IPS-18c (cell line): ENCODE measurements at regions not wholly inside any gene's neighbourhood (a gene's known extent, or its start where the extent isn't known, plus 50 kb on each side); places are given as distances from the start of the nearest gene placed in this dataset.

ENCODE experiments used
- H3K4me3 ChIP-seq: 2 replicates; pipeline ENCODE4 v1.7.0; 2013; ENCODE audit warnings: low read depth, mild to moderate bottlenecking, low read length, moderate library complexity; ENCODE audit not compliant: insufficient read depth
- H3K9me3 ChIP-seq: one replicate; pipeline ENCODE4 v1.6.1; 2013; ENCODE audit warnings: mild to moderate bottlenecking, low read length, moderate library complexity; ENCODE audit not compliant: control insufficient read depth, insufficient read depth

DNA sequence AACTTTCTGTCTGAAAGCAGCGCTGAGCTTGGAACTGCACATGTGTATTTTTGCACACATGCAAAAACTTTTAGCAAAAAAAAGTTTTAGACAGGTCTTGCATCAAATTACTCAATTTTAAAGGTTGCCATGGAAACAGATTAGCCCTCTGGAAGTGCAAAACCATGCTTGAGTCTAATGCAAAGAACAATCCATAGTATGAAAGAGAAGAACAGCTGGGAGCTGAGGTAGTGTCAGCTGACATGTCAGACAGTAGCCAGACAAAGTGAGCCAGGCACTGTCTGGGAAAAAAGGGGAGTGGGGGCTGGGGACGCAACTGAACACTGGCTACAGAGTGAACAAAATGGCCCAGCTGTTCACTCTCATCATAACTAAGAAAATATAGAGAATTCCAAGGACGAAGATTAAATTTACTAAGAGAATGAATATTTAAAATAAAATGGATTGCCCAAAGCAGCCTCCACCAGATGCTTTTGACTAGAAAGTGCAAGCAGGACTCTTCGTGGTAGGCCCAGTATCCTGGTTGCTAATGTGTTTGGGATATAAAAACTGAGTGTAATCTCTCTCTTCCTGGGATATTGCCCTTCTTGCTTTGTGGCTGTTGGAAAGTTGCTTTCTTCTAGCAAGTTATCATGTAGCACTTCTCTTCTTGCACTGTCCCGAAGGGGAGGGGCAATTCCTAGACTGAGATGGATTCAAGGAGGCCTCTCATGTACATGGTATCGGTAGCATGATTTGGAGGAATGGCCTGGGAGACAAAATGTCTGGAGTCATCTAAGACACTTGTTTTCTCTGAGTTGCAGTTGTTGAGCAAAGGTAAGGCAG, 434.1 kb upstream of the FAT3 start:
- H3K4me3 ChIP-seq = no peak overlapping the region

DNA sequence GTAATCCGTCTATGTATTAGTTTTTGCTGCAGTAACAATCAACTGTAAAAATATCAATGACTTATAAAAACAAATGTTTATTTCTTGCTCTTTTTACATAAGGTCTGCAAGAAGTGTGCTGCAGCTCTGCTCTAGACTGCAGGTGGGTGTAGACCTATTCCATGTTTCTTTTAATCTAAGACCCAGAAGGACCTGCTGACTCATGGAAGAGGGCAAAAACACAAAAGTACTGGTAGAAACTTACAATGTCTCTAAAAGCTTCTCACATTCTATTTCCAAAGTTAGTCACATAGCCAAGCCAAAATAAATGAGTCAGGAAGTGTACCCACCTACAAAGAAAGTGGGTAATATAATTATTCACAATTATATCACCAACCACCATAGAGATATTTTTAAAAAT, 435.9 kb upstream of the FAT3 start:
- Histone ChIP-seq H3K4me3 (no peak overlapping the region), H3K9me3 (no peaks in the 10 kb centered on the region)

More for the DNA sequence above, 434.1 kb upstream of the FAT3 start:
- H3K9me3 ChIP-seq = no peaks in the 10 kb centered on the region

DNA sequence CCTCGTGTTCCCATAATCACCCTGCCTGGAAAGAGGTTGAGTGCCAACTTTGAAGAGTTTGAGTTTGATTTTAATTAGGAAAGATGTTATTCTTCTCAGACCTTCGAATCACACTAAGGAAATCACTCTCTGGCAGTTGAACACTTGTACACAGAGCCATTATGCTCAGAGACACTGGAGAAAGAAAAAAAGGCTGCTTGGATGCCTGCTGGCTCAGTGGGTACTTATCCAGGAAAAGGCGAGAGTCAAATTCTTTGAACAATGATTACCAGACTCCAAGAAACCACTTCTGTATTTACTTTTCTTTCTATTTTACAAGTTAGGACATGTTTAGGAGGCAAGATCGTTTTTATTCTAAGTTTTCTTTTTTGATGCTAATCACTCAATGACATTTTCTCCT, 438.5 kb upstream of the FAT3 start:
- Histone ChIP-seq H3K4me3 (no peak overlapping the region), H3K9me3 (no peaks in the 10 kb centered on the region)

DNA sequence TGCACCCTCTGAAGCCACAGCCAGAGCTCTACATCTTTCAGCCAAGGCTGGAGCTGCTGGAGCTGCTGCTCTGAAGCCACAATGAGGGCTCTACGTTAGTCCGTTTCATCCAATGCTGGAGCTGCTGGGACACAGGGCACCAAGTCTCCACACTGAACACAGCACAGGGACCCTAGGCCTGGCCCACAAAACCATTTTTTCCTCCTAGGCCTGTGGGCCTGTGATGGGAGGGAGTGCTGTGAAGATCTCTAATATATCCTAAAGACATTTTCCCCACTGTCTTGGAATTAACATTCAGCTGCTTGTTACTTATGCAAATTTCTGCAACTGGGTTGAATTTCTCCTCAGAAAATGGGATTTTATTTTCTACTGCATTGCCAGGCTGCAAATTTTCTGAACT, 441.4 kb upstream of the FAT3 start:
- no peaks in the 10 kb centered on the region for H3K9me3 ChIP-seq
- no peak overlapping the region for H3K4me3 ChIP-seq

DNA sequence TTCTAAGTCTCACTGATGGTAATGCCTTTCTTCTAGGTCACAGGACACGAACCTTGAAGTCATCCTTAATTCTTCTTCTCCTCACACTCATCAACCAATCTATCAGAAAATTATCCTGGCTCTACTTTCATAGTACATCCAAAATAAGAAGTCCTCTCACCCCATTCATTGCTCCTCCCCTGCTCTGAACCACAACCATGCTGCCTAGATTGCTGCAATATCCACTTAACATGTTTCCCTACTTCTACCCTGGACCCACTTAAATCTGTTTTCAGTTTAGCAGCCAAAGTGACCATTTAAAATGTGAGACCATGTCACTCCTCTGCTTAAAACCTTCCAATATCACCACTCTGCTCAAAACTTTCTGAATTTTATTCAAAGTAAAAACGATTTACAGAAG, 445.9 kb upstream of the FAT3 start:
- H3K4me3 ChIP-seq = no peak overlapping the region

DNA sequence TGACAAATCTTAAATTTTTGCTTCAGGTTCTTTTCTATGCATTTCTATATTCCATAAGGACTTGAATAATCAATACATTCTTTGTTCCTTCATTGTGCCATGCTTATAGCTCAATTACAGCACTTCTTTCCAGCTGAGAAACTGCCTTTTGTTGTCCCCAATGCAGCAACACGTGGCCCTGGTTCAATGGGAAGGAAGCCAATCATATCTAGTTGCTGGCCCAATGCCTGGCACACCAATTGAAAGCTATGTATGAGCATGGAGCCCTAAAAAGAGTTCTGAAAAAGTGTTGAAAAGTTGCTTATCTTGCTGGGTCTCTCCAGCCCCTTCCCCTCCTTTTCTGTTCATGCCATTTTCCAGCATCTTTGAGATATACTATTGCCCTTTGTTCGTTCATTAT, 448.0 kb upstream of the FAT3 start:
- H3K9me3 ChIP-seq = no peaks in the 10 kb centered on the region
- H3K4me3 ChIP-seq = no peak overlapping the region

More for the DNA sequence above, 445.9 kb upstream of the FAT3 start:
- no peaks in the 10 kb centered on the region for H3K9me3 ChIP-seq

DNA sequence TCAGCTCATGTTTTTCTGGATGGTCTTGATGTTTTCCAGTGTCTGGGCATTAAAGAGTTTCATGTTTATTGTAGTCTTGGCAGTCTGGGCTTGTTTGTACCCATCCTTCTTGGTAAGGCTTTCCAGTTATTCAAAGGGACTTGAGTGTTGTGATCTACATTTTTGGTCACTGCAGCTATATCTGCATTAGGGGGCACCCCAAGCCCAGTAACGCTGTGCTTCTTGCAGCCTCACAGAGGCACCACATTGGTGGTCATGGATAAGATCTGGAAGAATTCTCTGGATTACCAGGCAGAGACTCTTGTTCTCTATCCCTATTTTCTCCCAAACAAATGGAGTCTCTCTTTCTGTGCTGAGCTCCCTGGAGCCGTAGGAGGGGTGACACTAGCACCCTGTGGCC, 451.5 kb upstream of the FAT3 start:
- no peak overlapping the region for H3K4me3 ChIP-seq

DNA sequence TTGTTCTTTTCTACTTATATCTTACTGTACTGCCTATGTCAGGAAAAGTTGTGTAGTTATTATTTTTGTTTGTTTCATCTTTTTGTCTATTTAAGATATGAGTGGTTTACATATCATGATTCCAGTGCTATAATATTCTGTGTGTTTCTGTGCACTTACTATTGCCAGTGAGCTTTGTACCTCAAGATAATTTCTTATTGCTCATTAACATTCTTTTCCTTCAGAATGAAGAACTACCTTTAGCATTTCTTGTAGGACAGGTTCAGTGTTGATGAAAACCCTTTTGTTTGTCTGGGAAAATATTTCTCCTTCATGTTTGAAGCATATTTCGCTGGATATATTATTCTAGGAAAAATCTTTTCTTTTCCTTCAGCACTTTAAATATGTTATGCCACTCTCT, 452.7 kb upstream of the FAT3 start:
- no peak overlapping the region for H3K4me3 ChIP-seq
- no peaks in the 10 kb centered on the region for H3K9me3 ChIP-seq

More for the DNA sequence above, 451.5 kb upstream of the FAT3 start:
- H3K9me3 ChIP-seq = no peaks in the 10 kb centered on the region

DNA sequence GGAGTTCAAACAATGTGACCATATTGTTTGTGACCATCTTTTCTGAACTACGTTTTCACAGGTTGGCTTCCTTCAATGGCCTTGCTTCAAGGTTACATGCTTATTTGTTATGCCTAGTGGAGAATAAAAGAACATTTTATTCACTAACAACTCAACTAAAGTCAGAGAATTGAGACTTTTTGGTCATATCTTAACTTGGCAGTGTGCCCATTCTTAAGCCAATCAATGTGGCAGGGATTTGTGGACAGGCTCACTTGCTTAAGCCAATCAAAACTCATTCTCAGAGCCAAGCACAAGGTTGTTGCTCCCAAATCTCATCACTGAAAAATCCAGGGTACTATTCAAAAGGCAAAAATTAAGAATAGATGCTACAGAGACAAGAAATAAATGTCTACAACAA, 455.8 kb upstream of the FAT3 start:
- Histone ChIP-seq H3K4me3 (no peak overlapping the region), H3K9me3 (no peaks in the 10 kb centered on the region)

DNA sequence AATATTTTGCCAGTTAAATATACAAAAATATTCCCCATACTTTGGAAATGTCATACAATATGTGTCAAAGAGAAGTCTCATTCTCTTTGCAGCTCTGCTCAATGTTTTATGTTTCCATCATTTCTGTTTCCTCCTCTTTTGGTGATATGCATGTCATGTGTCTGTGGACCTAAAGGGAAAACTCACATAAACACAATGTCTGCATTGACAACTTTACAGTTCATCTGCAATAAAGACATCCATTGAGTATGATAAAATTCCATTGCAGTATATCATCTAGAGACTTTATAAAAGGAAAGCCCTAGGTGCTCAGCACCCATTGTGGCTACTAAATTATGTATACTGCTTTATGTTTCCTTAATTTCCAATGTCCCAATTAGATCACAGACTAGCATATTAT, 461.3 kb upstream of the FAT3 start:
- Histone ChIP-seq H3K4me3 (no peak overlapping the region), H3K9me3 (no peaks in the 10 kb centered on the region)

DNA sequence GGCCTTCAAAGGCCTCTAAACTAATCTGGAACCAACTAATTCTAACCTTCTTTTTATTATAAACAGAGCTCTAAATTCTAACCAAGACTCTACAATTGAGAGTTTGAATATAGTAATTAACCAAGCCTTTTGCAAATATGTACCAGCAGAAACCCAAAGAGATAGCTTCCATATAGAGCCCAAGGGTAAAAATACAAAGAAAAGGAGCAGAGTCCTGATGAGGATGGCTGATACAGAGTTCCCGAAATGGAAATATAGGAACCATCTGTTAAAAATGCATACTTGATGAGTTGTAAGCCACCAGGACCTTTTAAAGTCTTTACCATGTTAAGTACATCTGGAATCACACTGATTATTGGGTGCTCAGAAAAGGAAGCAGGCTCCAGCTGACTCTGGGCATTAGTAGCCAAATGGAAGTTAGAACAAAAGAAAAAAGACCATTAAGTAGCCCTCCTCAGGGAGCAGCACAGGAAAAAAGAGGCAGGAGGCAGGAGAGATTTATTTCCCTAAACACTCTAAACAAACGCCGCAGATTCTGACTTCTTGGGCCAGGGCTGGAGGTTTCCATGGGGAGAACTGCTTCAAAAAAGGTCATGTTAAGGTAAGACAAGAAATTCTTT, 463.1 kb upstream of the FAT3 start:
- Histone ChIP-seq H3K4me3 (no peak overlapping the region), H3K9me3 (no peaks in the 10 kb centered on the region)

DNA sequence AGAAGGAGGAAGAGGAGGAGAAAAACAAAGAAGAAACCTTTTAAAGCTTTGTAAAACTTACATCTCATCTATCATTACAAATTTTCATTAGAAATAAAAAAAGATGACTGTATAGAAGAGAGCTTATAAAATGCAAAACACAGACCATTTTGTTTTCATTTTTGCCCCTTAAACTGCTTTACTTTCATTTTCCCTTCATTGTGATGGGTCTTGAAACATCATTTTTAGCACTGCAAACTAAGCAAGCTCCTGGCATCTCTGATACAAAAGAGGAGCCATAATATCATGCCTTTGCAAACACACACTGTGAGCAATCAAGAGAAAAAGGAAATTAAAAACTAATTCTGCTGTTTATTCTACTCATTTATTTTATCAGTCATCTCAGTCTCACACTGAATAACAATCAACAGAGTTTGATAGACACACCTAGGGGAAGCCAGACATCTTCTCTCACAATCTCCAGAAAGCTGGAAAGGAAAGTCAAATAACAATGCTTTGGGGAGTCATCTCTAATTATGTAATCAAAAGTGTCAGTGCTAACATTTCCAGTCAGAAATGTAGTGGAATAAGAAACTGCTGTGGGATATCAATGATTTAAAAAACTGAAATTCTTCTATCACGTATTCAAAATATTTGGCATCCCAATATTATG, 467.7 kb upstream of the FAT3 start:
- Histone ChIP-seq H3K9me3 (no peaks in the 10 kb centered on the region), H3K4me3 (no peak overlapping the region)

DNA sequence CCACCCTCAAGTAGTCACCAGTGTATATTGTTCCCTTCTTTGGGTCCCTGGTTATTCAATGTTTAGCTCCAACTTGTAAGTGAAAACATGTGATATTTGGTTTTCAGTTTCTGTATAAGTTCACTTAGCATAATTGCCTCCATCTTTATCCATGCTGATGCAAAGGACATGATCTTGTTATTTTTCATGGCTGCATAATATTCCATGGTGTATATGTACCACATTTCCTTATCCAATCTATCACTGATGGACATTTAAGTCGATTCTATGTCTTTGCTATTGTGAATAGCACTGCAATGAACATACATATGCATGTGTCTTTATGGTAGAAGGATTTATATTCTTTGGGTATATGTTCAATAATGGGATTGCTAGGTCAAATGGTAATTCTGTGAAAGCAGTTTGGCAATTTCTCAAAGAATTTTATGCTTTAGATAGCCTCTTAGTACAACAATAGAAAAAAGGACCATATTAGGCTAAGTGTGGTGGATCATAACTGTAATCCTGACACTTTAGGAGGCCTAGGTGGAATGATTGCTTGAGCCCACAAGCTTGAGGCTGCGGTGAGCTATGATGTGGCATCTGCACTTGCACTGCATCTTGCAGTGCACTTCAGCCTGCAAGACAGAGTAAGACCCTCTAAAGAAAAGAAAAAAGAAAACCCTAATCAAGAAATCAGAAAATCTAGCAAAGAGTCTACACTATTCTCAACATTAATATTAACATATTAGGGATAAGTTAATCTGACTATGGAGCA, 468.5 kb upstream of the FAT3 start:
- H3K9me3 ChIP-seq = no peaks in the 10 kb centered on the region
- no peak overlapping the region for H3K4me3 ChIP-seq

DNA sequence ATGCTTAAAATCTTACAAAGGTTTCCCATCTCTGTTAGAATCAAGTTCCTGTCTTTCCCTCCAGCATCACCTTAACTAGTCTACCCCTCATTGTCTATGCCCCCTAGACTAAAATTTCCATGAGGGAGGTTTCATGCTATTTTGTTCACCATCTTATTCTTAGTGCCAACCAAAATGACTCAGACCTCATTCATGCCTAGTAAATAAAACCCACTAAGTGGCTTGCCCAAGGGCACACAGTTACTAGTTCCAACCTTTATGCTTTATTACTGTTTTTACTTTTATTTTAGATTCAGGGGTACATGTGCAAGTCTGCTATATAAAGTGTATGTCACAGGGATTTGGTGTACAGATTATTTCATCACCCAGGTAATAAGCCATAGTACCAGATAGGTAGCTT, 469.1 kb upstream of the FAT3 start:
- Histone ChIP-seq H3K4me3 (no peak overlapping the region), H3K9me3 (no peaks in the 10 kb centered on the region)

DNA sequence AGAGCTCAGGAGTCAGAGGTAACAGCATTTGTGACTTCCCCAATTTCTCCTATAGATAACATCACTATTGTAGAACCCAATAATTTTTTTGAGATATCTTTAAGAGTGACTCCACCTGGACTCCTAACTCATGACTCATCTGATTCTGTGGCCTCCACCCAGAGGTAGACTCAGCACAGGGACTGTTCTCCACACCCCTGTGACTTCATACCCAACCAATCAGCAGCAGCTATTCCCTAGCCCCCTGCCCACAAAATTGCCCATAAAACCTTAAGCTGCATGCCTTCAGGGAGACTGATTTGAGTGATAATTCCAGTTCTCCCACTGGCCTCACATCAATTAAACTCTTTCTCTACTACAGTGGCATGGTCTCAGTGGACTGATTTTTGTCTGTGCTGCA, 475.4 kb upstream of the FAT3 start:
- no peaks in the 10 kb centered on the region for H3K9me3 ChIP-seq
- H3K4me3 ChIP-seq = no peak overlapping the region

DNA sequence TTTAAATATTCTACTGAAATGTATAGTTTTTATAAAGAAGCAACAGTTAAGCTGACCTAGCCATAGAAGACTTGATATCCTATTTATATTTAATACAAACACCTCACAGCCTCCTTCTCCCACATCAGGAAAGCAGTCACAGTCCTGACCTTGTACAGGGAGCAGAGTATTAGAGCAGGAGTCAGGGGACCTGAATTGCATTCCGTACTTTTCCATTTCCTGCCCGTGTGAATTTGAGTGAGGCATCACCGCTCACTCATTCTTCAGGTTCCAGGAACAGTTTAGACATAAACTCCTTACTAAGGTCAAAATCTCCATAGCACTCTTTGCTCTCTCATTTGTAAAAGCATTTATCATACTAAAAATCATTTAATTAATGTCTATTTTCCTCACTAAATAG, 482.5 kb upstream of the FAT3 start:
- H3K9me3 ChIP-seq = no peaks in the 10 kb centered on the region
- no peak overlapping the region for H3K4me3 ChIP-seq

DNA sequence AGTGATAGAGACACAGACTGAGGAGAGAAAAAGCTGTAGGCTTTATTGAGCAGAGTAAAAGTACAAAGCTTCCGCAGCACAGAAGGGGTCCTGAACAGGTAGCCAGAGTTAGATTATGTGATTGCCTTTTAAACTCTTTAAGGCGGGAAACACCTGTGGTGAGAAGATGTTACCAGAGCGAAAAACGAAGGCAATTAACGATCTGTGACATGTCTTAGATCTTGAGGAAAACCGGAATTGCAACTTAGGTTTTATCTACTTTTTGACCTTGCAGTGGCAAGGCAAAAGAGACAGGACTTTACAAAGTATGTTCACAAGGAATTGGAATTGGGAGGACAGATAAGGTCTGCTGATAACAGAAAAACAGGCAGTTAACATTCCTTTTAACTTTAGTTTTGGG, 493.6 kb upstream of the FAT3 start:
- Histone ChIP-seq H3K9me3 (no peaks in the 10 kb centered on the region), H3K4me3 (no peak overlapping the region)

DNA sequence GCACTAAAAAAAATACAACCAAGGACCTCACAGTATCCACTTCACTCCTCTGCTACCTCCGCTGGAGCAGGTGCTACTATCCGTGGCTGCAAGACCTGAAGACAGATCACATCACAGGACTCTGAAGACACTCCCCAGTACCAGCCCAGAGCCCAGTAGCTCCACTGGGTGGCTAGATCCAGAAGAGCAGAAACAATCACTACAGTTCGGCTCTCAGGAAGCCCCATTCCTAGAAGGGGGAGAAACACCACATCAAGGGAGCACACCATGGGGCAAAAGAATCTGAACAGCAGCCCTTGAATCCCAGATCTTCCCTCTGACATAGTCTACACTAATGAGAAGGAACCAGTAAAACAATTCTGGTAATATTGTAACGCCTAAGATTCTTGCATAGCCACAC, 494.0 kb upstream of the FAT3 start:
- Histone ChIP-seq H3K4me3 (no peak overlapping the region), H3K9me3 (no peaks in the 10 kb centered on the region)
